ENCODE measurements at regions not wholly inside any gene's neighbourhood (a gene's known extent, or its start where the extent isn't known, plus 50 kb on each side); places are given as distances from the start of the nearest gene placed in this dataset.

DNA sequence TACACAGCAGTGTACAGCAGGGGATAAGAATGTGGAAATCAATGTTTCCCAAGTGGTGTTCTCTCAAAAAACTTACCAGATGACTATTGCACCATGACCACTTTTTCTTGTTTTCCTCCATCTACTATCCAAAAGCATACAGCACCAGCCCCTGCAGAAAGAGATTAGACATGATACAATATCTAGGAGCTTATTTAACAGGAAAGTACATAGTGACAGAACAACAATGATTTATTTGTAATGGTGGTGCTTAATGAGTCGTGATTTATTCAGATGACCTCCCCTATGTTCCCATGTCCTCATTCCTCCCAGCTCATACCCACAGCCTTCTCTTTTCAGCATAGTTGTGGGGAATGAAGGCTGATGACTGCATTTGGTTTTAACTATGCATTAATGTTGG, 413.6 kb downstream of the BTG1 start:
- TF ChIP-seq, protein P1, sequence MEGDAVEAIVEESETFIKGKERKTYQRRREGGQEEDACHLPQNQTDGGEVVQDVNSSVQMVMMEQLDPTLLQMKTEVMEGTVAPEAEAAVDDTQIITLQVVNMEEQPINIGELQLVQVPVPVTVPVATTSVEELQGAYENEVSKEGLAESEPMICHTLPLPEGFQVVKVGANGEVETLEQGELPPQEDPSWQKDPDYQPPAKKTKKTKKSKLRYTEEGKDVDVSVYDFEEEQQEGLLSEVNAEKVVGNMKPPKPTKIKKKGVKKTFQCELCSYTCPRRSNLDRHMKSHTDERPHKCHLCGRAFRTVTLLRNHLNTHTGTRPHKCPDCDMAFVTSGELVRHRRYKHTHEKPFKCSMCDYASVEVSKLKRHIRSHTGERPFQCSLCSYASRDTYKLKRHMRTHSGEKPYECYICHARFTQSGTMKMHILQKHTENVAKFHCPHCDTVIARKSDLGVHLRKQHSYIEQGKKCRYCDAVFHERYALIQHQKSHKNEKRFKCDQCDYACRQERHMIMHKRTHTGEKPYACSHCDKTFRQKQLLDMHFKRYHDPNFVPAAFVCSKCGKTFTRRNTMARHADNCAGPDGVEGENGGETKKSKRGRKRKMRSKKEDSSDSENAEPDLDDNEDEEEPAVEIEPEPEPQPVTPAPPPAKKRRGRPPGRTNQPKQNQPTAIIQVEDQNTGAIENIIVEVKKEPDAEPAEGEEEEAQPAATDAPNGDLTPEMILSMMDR (IDR thresholded peaks at IDR 0.05; ENCODE audit: low read depth, low read length, missing input control) = no peak
- TF ChIP-seq, protein P2, sequence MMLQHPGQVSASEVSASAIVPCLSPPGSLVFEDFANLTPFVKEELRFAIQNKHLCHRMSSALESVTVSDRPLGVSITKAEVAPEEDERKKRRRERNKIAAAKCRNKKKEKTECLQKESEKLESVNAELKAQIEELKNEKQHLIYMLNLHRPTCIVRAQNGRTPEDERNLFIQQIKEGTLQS (IDR thresholded peaks at IDR 0.05) = no peak
- no peak for TF ChIP-seq RAD21 (IDR thresholded peaks at IDR 0.05)
- TF ChIP-seq, protein P3, sequence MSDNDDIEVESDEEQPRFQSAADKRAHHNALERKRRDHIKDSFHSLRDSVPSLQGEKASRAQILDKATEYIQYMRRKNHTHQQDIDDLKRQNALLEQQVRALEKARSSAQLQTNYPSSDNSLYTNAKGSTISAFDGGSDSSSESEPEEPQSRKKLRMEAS (IDR thresholded peaks at IDR 0.05) = no peak
- no peak for TF ChIP-seq JUND (IDR thresholded peaks at IDR 0.05)
- TF ChIP-seq SP1 (IDR thresholded peaks at IDR 0.05) = no peak

All from liver (tissue), 3 donors.